ENCODE measurements at regions not wholly inside any gene's neighbourhood (a gene's known extent, or its start where the extent isn't known, plus 50 kb on each side); places are given as distances from the start of the nearest gene placed in this dataset.

- Histone ChIP-seq H3K79me2 (ENCODE audit: insufficient read depth, low read length) (no peaks in the 10 kb centered on the region), H3K4me2 (ENCODE audit: low read length) (no peak overlapping the region), H4K20me1 (ENCODE audit: insufficient read depth) (no peaks in the 10 kb centered on the region), H3K27ac (ENCODE audit: low read depth, low read length) (no peak overlapping the region), H3K9ac (ENCODE audit: low read length) (no peak overlapping the region), H3K36me3 (ENCODE audit: control insufficient read depth in 1 of 2, insufficient read depth in 2 of 2, low read length in 2 of 2) (no peaks in the 10 kb centered on the region), H3K27me3 (ENCODE audit: insufficient read depth, low read length) (0 out of 2 replicates have a peak, but pooled peaks cover 9% of the 10 kb centered on the region), H3K4me1 (ENCODE audit: control insufficient read depth in 1 of 2, insufficient read depth in 2 of 2, low read length in 2 of 2) (peaks cover 2 to 10% of the 10 kb centered on the region in 2 experiments; a peak in 3 of 4 replicates), H2AFZ (ENCODE audit: low read depth, low read length, poor library complexity, severe bottlenecking) (no peak overlapping the region), H3K9me2 (ENCODE audit: insufficient read depth) (no peaks in the 10 kb centered on the region), H3K4me3 (replicated peaks in 1 of 2; ENCODE audit: low read depth in 1 of 2, low read length in 2 of 2) (no peak overlapping the region), H3K9me3 (ENCODE audit: control insufficient read depth in 1 of 2, insufficient read depth in 1 of 2, low read depth in 1 of 2, low read length in 2 of 2) (no peaks in the 10 kb centered on the region)
- intact Hi-C loops (cut with micrococcal nuclease) = no loop called here
- no TSS peak for BruUV-seq (replicated peaks)
- POLR2A ChIA-PET = no interaction called here
- ATAC-seq (no peak), DNase-seq (ENCODE audit: low read depth, low spot score) (no peak)
- TF ChIP-seq ELF1 (IDR thresholded peaks at IDR 0.05; ENCODE audit: borderline replicate concordance, low read depth) (no peak), CBX3 (IDR thresholded peaks at IDR 0.05; ENCODE audit: low read depth) (no peak), REST (IDR thresholded peaks at IDR 0.05; ENCODE audit: low read depth) (no peak), ATF3 (IDR thresholded peaks at IDR 0.05) (no peak), SP1 (IDR thresholded peaks at IDR 0.05; ENCODE audit: low read depth) (no peak), POLR2AphosphoS5 (IDR thresholded peaks at IDR 0.05; ENCODE audit: low read depth, low read length) (no peak)
- CTCF ChIA-PET = interaction anchor here (1.6 kb wide), 1 partner anchor 41 kb away, joined by 5 read pairs; no protein-coding TSS in a partner anchor
- RAD21 ChIA-PET (ENCODE audit: low non-redundant PET in 1 of 2, low total read pairs in 2 of 2, uncharacterized antibody in 2 of 2, unreplicated experiment in 2 of 2) = no interaction called here
These were observed 891.0 kb upstream of the FRG1 start for GRCh38 chr4:189049682-189050081.

GRCh38 chr4:189050643-189051042, 890.0 kb upstream of the FRG1 start:
- Histone ChIP-seq H3K4me2 (ENCODE audit: low read length) (peak overlapping the region; percentile 73), H3K9me3 (ENCODE audit: control insufficient read depth in 1 of 2, insufficient read depth in 1 of 2, low read depth in 1 of 2, low read length in 2 of 2) (no peaks in the 10 kb centered on the region), H3K9ac (ENCODE audit: low read length) (no peak overlapping the region), H3K9me2 (ENCODE audit: insufficient read depth) (no peaks in the 10 kb centered on the region), H2AFZ (ENCODE audit: low read depth, low read length, poor library complexity, severe bottlenecking) (peak overlapping the region; percentile 56), H3K79me2 (ENCODE audit: insufficient read depth, low read length) (no peaks in the 10 kb centered on the region), H3K27ac (ENCODE audit: low read depth, low read length) (no peak overlapping the region), H3K4me3 (replicated peaks in 1 of 2; ENCODE audit: low read depth in 1 of 2, low read length in 2 of 2) (peak overlapping the region; percentile 46 to 56), H3K36me3 (ENCODE audit: control insufficient read depth in 1 of 2, insufficient read depth in 2 of 2, low read length in 2 of 2) (no peaks in the 10 kb centered on the region), H3K27me3 (ENCODE audit: insufficient read depth, low read length) (0 out of 2 replicates have a peak, but pooled peaks cover 9% of the 10 kb centered on the region), H4K20me1 (ENCODE audit: insufficient read depth) (no peaks in the 10 kb centered on the region), H3K4me1 (ENCODE audit: control insufficient read depth in 1 of 2, insufficient read depth in 2 of 2, low read length in 2 of 2) (peaks cover 2 to 10% of the 10 kb centered on the region in 2 experiments; a peak in 3 of 4 replicates)
- ChIA-PET POLR2A (no interaction called here), RAD21 (ENCODE audit: low non-redundant PET in 1 of 2, low total read pairs in 2 of 2, uncharacterized antibody in 2 of 2, unreplicated experiment in 2 of 2) (no interaction called here), CTCF (interaction anchor here (1.6 kb wide), 1 partner anchor 40 kb away, joined by 5 read pairs; no protein-coding TSS in a partner anchor)
- TF ChIP-seq SIN3A (IDR thresholded peaks at IDR 0.05; ENCODE audit: low read depth) (no peak), TCF7L2 (IDR thresholded peaks at IDR 0.05; ENCODE audit: borderline replicate concordance, extremely low read depth, insufficient read depth, insufficient read length) (no peak), POLR2A (IDR thresholded peaks at IDR 0.05; ENCODE audit: borderline replicate concordance, extremely low read depth, insufficient read depth, insufficient read length) (no peak), RAD21 (IDR thresholded peaks at IDR 0.05; ENCODE audit: low read depth) (no peak), JUND (IDR thresholded peaks at IDR 0.05) (peak; percentile 28; the same call in 1 of the 2 replicates), FOSL1 (IDR thresholded peaks at IDR 0.05; ENCODE audit: low read depth) (no peak), EGR1 (IDR thresholded peaks at IDR 0.05; ENCODE audit: low read depth) (no peak), CEBPB (IDR thresholded peaks at IDR 0.05; ENCODE audit: low read depth) (peak; percentile 71), REST (IDR thresholded peaks at IDR 0.05; ENCODE audit: low read depth) (no peak), ZNF274 (IDR thresholded peaks at IDR 0.05; ENCODE audit: low read depth, low read length) (no peak)
- DNase-seq (ENCODE audit: low read depth, low spot score) = no peak
- intact Hi-C loops (cut with micrococcal nuclease) = no loop called here
- no peak for ATAC-seq
- BruUV-seq (replicated peaks) = no TSS peak
